ENCODE measurements at regions not wholly inside any gene's neighbourhood (a gene's known extent, or its start where the extent isn't known, plus 50 kb on each side); places are given as distances from the start of the nearest gene placed in this dataset.

GRCh38 chr1:220454155-220454777 lies 73.7 kb upstream of the MARK1 start:
- TF ChIP-seq TCF7L2 (IDR thresholded peaks at IDR 0.05; ENCODE audit: low read depth, low read length), result no peak
- no peak for TF ChIP-seq POLR2AphosphoS5 (IDR thresholded peaks at IDR 0.05; ENCODE audit: low read depth, low read length)
- TF ChIP-seq SIN3A (IDR thresholded peaks at IDR 0.05; ENCODE audit: borderline replicate concordance, insufficient read depth, low read depth, low read length), result no peak
- TF ChIP-seq CTCF (IDR thresholded peaks at IDR 0.05), result no peak
- TF ChIP-seq REST (IDR thresholded peaks at IDR 0.05; ENCODE audit: insufficient read depth in 1 of 2, low read depth in 2 of 2, low read length in 1 of 2), result no peak
- CTCF ChIA-PET, result no interaction called here
- DNase-seq (ENCODE audit: low read depth, low spot score), result no peak
- Histone ChIP-seq H3K27me3 (ENCODE audit: control insufficient read depth, insufficient read depth, low read length) (no peaks in the 10 kb centered on the region; the same call in none of the 2 replicates), H3K4me3 (ENCODE audit: low read depth in 2 of 2, low read length in 2 of 2) (no peak overlapping the region), H3K4me1 (ENCODE audit: control insufficient read depth, insufficient read depth, low read length) (no peaks in the 10 kb centered on the region), H3K36me3 (ENCODE audit: control insufficient read depth, insufficient read depth, low read length) (no peaks in the 10 kb centered on the region), H3K9me3 (ENCODE audit: control insufficient read depth, insufficient read depth, low read depth, low read length) (no peaks in the 10 kb centered on the region), H3K27ac (ENCODE audit: low read length) (no peak overlapping the region)
- intact Hi-C loops (cut with micrococcal nuclease; ENCODE audit: unreplicated experiment) (no loop called here), in situ Hi-C loops (cut with HindIII; ENCODE audit: low pct_unique_long_range_greater_than_20kb, low sequenced_read_pairs) (no loop called here)
- no TSS peak for BruUV-seq (replicated peaks)
- POLR2A ChIA-PET, result no interaction called here
- ATAC-seq, result no peak

DNA sequence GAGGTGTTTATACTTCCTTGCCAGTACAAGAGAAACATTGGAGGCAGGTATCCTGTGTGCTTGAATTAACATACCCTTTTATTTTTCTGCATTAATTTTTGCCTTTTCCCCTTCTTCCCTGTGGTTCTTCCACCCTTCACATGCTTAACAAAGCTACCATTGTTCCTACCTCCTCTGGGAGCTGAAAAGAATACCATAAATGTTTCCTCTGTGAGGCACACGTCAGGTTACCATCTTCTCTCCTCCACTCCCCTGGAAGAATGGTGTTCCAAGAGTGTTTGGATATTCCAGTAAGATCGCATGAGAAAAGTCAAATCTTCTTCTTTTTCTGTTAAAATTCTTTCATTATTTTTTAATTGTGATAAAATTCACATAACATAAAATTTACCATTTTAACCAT lies 74.6 kb upstream of the MARK1 start:
- TF ChIP-seq SIN3A (IDR thresholded peaks at IDR 0.05; ENCODE audit: borderline replicate concordance, insufficient read depth, low read depth, low read length) (no peak), REST (IDR thresholded peaks at IDR 0.05; ENCODE audit: insufficient read depth in 1 of 2, low read depth in 2 of 2, low read length in 1 of 2) (no peak), CTCF (IDR thresholded peaks at IDR 0.05) (no peak), TCF7L2 (IDR thresholded peaks at IDR 0.05; ENCODE audit: low read depth, low read length) (no peak), POLR2AphosphoS5 (IDR thresholded peaks at IDR 0.05; ENCODE audit: low read depth, low read length) (no peak)
- no peak overlapping the region for H3K27ac ChIP-seq (ENCODE audit: low read length)
- no peaks in the 10 kb centered on the region for H3K9me3 ChIP-seq (ENCODE audit: control insufficient read depth, insufficient read depth, low read depth, low read length)
- DNase-seq (ENCODE audit: low read depth, low spot score), result no peak
- no peaks in the 10 kb centered on the region for H3K4me1 ChIP-seq (ENCODE audit: control insufficient read depth, insufficient read depth, low read length)
- H3K36me3 ChIP-seq (ENCODE audit: control insufficient read depth, insufficient read depth, low read length), result no peaks in the 10 kb centered on the region
- peaks cover 3% of the 10 kb centered on the region for H3K27me3 ChIP-seq (ENCODE audit: control insufficient read depth, insufficient read depth, low read length)
- intact Hi-C loops (cut with micrococcal nuclease; ENCODE audit: unreplicated experiment) (no loop called here), in situ Hi-C loops (cut with HindIII; ENCODE audit: low pct_unique_long_range_greater_than_20kb, low sequenced_read_pairs) (no loop called here)
- POLR2A ChIA-PET, result no interaction called here
- no peak overlapping the region for H3K4me3 ChIP-seq (ENCODE audit: low read depth in 2 of 2, low read length in 2 of 2)
- CTCF ChIA-PET, result no interaction called here
- BruUV-seq (replicated peaks), result no TSS peak
- ATAC-seq, result no peak
